ENCODE measurements at regions not wholly inside any gene's neighbourhood (a gene's known extent, or its start where the extent isn't known, plus 50 kb on each side); places are given as distances from the start of the nearest gene placed in this dataset.

DNA sequence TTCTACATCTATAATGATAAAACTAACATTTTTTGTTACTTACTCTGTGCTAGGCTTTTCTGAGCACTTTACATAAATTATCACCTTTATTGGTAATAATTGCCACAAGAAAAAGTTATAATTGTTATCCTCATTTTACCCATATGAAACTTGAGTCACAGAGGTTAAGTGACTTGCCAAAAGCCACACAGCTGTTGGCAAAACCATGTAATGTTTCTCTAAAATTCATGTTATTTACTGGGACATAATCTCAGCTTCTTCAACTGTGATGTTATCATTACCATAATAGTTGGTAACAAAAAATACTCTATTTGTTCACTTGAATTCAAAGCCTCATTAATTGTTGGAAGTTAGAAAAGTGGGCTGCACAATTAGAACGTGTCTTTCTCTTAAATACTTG lies 437.3 kb downstream of the BRINP1 start:
- DNase-seq (ENCODE audit: low read depth), result no peak

DNA sequence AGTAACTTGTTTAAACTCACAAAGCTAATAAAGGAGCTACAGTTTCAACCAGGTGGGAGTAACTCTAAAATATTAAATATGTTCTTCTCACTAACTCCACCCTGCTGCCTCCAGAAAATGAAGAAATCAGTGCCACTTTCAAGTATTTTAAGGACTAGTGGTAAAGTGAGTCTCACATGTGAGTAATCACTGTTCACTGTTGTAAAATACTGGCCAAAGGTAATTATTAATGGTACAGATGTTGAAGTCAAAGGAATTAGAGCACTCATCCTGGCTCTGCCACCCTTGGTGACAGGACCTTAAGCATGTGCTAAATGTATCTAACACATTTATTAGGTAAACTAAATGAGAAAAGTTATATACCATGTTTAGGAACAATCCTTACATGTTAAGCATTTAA lies 430.7 kb downstream of the BRINP1 start:
- DNase-seq (ENCODE audit: low read depth), result no peak

DNA sequence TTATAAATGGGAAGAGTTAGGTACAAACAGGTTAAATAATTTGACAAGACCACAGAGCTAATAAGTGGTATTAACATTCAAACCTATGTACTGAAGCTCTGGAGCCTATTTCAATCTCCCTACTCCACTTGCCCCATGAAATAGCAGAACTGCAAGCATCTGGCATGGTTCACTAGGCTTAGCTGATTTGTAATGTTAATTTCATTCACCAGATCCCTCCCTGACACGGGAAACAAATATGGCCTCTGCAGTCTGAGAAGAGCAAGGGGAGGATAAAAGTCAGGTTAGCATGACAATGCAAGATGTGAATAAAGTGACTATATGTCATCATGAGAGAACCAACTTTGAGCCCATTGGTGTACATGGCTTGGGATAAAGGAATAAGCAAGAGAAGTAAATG lies 428.8 kb downstream of the BRINP1 start:
- no peak for DNase-seq (ENCODE audit: low read depth)

DNA sequence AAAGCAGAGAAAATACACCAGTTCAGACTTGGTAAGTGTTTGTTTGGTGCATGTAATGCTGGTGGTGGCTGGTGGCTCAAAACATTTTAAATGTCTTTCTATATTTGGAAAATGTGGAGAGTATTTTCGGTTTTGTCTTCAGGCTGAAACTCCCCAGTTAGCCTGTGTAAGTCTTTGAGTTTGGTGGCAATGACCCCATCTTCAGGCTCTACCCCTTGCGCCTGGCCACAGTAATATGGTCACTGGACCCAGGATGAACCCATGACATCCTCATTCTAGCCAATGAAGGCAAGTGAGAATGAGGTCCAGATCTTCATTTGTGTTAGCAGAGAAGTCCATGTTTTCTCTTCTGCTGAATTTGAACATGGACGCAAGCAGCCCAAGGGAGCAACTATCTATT lies 422.6 kb downstream of the BRINP1 start:
- no peak for DNase-seq (ENCODE audit: low read depth)

DNA sequence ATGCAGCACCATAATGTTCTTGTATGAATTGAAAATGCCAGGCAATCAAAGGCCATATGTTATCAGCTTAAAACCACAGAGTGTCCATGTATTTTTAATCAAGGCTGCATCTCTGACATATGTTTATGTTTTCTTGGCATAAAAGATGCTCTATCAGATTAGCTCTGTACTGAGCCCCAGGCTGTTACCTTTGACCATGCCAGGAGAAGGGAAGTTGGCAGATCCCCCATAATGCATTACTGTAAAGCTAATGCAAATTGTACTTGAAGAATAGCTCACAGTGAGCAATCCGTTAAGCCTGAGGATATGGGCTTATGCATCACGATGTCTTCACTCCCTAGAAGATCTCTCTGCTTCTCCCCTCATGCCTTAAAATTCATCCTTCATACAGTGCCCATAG lies 414.4 kb downstream of the BRINP1 start:
- DNase-seq (ENCODE audit: low read depth), result no peak

DNA sequence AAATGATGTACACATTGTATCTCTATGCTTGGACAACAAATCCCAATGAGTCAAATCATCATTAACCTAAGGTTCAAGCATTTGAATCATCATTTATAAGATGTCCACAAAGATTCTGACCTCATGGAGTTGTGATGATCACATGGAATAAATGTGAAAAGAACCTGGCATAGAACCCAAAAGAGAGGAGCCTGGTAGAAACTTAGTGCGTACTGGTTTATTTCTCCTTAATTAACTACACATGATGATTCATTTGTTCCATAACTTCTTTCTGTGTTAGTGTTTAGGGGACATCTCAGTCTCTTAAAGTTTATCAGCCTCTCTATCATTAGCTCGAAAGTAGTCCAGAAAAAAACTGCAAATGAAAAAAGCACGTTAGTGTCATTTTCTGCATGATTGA lies 411.6 kb downstream of the BRINP1 start:
- no peak for DNase-seq (ENCODE audit: low read depth)

DNA sequence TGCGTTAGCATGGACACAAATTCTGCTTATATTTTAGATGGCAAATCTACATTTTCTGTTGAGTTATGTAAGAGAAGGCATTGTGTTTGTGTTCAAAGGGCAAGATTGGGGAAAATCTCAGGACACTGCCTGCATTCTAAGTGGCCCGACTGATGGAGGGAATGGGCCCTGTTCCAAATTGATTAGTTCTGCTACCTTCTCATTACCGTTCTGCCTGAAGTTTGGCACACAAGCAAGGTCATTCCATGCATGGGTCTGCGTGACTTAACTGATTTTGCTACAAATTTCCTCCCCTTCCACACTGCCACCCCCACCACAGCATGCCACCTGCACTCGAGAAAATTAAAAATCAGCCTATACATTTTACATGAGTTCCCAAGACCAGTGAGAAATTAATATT lies 409.9 kb downstream of the BRINP1 start:
- no peak for DNase-seq (ENCODE audit: low read depth)

DNA sequence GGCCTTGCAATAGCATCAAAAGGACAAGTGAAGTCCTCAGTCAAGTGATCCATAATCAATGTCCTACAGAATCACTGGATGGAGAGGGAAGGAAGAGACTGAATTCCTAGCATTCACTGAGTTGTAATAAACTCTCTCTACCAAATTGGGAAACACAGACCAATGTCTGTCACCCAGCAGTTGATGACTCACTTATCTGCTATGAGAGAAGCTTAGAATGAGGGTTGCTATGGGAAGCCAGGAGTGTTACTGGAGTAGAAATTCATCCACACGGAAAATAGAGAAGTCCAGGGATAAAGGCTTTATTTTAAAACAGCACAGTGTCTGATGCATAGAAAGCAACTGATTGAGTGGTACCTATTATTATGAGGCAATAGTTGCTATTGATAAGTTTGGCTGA lies 407.4 kb downstream of the BRINP1 start:
- DNase-seq (ENCODE audit: low read depth), result no peak

DNA sequence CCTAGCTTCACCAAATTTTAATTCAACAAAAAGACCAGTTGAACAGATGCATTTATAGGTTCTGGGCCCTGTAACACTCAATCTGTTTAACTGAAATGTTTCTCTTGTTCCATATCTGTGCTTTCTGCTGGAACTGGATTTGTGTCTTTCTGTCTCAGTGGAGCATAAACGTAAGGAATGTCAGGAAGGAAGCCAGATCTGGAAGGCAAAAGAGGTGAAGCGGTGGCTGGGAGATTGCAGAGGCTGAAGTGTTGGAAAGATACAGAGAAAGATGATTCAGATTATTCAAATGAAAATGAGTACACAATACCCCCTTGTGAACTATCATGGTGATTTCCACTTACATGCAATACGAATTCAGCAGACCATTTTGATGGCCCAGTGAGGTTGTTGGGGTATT lies 406.8 kb downstream of the BRINP1 start:
- no peak for DNase-seq (ENCODE audit: low read depth)

DNA sequence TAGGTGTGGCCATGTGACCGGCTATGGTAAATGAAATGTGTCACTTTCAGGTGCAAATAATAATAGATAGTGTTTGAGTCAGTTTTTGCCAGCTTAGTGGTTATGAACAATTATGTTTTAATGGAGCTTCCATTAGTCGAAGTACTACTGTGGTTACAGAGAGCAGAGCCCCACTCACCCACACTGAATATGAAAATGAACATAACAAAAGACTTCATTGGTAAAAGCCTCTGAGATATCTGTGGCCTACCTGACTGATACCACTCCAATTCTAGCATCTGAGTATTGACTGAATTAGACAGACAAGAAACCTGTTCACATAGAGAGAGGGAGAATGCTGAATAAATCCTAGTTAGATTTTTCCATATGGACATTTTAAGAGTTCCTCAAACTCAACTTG lies 405.6 kb downstream of the BRINP1 start:
- DNase-seq (ENCODE audit: low read depth), result no peak

DNA sequence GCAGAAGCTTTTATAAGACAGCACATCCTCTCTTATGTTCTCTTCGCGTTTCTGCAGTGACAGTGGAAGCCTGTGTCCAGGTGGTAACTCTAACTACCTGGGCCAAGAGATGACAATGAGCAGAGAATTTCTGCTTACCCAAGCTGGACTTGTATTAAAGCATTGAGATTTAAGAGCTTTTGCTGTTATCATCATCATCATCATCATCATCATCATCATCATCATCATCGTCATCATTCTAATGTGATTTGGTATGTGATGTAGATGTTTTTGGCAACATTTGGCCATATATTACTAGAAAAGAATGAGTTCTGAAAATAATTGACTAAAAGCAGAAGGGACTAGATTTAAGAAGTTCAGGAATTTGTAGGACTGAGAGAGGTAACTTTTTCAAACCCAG lies 401.3 kb downstream of the BRINP1 start:
- DNase-seq (ENCODE audit: low read depth), result no peak

DNA sequence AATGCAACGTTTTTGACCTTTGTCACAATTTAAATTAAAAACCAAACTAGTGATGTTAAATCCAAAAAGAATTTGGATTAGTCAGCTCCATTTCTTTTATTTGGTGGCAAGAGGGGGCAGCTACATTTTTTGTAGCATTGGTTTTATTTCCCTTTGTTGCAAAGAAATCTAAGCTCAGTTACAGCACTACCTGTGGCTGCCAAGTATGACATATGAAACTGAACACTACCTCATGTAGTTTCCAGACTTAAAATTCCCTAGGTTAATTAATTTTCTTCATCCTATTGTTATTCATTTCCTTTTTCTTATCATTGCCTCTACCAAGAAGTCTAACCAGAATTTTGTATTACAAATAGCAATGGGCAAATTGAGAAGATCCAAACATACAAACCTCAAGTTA lies 393.5 kb downstream of the BRINP1 start:
- no peak for DNase-seq (ENCODE audit: low read depth)

DNA sequence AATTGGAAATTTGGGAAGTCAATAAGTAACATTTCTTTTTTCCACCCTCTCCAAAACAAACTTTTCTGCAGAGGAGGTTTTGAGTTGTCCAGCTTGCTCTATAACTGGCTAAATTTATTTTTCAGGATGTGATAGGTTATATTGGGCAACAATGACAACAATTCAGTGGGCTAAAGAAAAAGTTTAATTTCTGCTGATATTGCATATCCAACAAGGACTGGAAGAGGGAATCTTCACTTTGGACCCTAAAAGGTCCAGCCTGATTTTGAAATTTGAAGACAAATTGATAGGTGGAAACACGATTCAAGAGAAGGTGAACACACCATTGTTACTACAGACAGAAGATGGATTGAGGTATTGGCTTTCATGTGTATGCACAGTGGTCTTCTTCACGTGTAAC lies 393.1 kb downstream of the BRINP1 start:
- DNase-seq (ENCODE audit: low read depth), result no peak

DNA sequence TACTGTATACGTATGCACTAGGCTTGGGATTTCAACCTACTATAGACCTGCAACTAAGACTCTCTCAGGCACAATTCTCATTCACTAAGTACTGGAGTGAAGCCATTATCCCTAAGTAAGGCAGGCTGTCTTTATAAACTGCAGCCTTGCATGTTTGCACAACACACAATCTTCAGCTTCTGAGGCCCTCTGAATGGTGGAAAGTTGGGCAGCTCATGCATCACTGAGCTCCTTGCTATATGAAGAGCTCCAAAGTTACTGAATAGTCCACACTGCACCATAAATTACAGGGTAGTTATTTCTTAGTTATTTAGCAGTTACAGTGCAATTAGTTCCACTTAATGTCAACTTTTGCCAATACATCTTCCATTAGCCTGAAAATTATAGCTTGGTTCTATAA lies 384.6 kb downstream of the BRINP1 start:
- DNase-seq (ENCODE audit: low read depth), result no peak

DNA sequence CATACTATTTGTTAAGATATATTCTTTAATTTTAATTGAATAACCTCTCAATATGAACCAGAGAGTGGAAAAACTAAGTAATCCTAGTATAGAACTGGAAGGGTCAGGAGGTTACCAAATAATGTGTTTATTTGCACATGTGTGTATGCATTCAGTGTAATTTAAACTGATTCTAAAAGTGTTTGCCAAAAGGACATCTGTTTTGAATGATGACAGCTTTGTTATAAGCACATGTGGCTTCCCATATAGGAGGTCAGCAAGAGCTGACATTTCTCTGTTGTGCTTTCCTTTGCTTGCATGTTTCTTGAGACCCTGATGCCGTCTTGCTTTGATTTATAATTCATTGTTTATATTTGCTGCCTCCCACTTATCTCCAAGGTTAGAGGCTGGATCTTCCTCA lies 383.4 kb downstream of the BRINP1 start:
- peak; percentile 70 for DNase-seq (ENCODE audit: low read depth)

DNA sequence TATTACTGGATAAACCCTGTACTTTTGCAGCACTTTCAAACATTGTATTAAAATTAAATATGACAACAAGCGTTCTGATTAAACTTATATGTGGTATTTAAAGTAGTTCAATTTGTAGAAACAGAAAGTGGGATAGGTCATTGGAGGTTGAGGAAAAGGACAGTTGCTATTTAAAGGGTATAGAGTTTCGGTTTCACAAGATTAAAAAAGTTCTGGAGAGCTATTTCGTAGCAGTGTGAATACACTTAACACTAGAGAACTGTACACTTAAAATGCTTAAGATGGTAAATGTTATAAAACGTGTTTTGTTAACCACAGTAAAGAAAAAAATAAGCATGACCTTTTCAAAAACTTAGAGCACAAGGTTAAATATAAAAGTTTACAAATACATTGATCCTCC lies 382.1 kb downstream of the BRINP1 start:
- no peak for DNase-seq (ENCODE audit: low read depth)

DNA sequence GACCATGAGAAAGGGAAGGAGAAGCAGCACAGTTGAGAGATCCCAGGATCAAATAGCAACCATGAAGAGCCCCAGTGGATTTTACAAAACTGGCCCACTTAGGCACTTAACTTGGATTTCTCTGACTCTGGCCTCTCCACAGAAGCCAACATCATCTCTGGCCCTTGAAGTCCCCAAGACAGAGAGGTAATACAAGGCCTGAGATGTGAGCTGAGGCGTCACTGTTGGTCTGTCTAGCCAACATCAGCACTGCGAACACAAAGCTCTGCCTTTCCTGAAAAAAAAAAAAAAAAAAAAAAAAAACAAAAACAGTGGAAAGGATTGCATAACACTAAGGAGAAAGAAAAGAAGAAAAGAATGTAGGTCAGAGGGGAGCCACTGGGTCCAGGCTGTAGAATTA lies 378.3 kb downstream of the BRINP1 start:
- DNase-seq (ENCODE audit: low read depth), result no peak

DNA sequence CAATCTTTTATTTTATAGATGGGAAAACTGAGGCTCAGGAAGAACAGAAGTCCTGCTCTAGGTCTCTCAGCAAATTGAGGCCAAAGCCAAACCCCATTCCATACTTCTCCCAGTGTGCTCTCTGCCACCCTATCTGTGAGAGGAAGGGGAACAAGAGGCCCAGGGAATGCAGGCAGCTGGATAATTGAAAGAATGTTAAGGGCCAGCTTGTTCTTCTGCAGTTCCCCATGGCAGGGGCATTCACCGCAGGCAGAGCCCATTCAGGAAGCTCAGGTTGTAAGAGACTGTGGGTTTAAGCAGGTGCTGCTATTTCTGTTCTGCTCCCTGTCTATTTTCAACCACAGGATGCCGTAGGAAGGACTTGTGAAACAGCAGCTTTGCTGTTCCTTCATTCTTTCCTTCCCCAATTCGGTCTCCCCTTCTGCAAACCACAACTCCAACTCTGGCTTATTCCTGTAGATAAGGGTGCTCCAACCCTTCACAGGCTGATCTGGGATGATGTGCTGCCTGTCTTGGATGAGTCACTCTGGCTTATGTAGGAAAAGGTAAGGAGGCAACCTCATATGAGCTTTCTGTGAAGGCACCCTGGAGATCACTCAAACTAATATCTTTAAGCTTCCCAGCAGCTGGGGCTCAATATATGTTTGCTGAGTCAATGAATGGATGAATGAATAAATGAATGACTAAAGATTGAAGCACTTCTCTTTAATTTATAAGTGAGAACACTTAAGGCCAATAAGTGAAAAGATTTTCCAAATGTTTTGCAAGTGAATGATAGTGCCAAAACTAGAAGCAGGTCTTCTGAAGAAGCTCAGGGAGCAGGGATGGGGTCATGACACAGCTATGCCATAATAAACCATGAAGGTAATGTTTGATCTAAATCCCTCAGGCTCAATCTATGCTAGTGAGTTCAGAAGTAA lies 377.6 kb downstream of the BRINP1 start:
- DNase-seq (ENCODE audit: low read depth), result no peak

DNA sequence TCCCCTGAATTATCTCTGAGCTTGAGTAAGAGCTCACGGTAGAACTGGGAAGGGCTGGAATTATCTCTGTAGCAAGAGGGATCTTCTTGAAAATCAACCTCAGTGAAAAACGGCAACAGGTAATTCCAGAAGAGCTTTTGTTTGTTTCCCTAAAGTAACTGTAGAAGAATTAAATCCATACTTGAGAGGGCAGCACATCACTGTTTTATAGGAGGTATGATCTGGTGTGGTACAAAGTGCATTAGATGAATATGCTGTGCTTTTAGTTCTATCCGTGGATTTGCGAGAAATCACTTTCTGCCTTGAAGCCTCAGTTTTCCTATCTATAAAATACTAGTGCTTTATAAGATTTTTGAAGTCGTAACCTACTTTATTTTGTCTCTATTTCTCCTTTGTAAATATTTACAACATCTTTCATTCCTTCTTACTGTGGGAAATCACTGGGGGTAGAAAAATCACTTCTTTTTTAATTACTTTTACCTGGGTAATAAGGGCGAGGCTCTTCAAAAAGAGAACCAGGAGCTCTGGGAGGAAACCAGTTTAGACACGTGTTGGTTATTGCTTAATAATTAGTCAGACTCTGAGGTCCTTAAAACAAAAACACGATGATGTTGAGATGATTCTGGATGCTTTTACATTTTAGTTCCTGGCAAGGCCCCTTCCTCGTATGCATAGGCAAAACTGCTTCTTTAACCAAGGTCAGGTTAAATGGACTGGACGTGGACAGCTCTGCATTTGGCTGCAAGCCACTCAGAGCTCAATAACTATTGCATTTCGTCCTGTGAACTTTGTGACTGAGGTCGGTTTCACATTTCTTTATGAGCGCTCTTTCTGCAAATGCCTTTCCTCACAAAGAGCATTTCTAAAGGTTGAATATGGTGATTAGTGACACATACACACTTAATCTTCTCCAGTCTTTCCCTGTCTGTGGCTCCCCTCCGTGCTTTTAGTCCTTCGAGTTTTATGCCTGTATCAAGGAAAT lies 376.1 kb downstream of the BRINP1 start:
- no peak for DNase-seq (ENCODE audit: low read depth)

DNA sequence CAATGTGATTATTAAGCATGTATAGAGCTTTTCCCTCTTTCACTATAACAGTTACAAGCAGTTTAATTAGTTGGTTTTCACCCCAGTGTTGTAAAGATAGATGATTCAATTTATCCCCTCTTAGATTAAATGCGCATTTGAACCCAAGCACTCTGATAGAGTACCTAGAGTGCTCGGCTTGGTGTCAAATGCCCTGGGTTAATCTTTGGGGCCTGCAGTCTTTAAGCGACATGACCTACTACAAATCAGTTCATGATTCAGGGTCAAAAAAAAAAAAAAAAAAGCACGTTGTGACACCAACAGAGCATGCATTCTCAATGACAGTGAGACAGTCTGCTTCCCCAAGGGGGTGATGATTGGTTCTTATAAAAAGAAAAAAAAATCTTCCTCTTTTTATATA lies 375.3 kb downstream of the BRINP1 start:
- no peak for DNase-seq (ENCODE audit: low read depth)

DNA sequence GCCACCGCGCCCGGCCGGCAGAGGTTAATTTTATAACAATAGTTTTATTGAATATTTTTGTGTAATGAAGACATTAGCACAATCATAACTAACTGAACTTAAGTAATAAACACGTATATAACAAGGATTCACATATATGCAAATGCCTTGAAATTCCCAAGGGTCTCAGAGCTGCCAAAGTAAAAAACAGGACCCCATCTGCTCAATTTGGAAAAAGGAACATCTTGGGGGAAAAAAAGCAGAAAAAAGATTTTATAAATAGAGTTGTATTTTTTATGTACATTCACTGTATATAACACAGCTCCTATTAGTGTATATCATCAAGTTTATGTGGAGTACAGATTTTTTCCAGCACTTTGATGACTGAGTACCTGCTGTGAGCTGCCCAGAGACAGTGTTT lies 366.7 kb downstream of the BRINP1 start:
- no peak for DNase-seq (ENCODE audit: low read depth)

DNA sequence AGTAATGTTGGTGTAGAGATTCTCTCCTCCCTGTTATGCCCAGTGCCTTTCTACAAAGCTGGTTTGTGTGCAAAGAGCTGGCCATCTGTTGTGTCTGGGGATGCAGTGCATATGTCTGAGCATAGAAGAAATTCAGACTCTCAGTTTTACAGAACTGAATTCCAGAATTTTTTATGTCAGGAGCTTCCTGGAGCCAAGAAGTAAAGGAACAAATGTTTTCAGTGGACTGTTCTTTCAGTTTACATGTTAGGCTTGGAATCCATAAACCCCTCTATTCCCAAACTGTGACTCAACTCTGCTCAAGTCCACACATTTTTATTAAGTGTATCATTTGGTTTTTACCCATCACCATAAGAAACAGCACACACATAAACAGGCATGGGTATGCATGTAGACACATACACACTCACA lies 366.0 kb downstream of the BRINP1 start:
- DNase-seq (ENCODE audit: low read depth), result no peak

Data from forelimb muscle (tissue), 1 donor.